Keratinocyte (primary cell): ENCODE measurements at regions not wholly inside any gene's neighbourhood (a gene's known extent, or its start where the extent isn't known, plus 50 kb on each side); places are given as distances from the start of the nearest gene placed in this dataset.

Source experiments
- CTCF ChIP-seq, 3 experiments: IDR thresholded peaks in 1 of 3; conservative IDR thresholded peaks in 1 of 3; optimal IDR thresholded peaks in 1 of 3; 2 replicates in 2 of 3; 3 replicates in 1 of 3; pipeline versions ENCODE3 to v1.5.1; 2011; ENCODE audit warnings: low read length in 3 of 3, mild to moderate bottlenecking in 3 of 3, moderate library complexity in 2 of 3, control low read depth in 1 of 3, inconsistent platforms in 1 of 3; ENCODE audit not compliant: insufficient read depth in 2 of 3; ENCODE audit errors: extremely low read depth in 1 of 3
- EZH2 ChIP-seq: IDR thresholded peaks from one replicate; pipeline ENCODE4 v1.6.1; 2012; ENCODE audit warnings: inconsistent platforms, mild to moderate bottlenecking, low read length, moderate library complexity

- no peak for TF ChIP-seq CTCF (optimal IDR thresholded peaks at IDR 0.05 in 1 of 3, IDR thresholded peaks at IDR 0.05 in 1 of 3, conservative IDR thresholded peaks at IDR 0.05 in 1 of 3; ENCODE audit: extremely low read depth in 1 of 3, insufficient read depth in 2 of 3, low read length in 3 of 3)
- no peak for TF ChIP-seq EZH2
Measured at GRCh38 chr5:142428036-142428772, 103.4 kb upstream of the SPRY4 start.
